ENCODE measurements at regions not wholly inside any gene's neighbourhood (a gene's known extent, or its start where the extent isn't known, plus 50 kb on each side); places are given as distances from the start of the nearest gene placed in this dataset.

- TF ChIP-seq RBBP5 (conservative IDR thresholded peaks at IDR 0.05), result no peak
- TF ChIP-seq IKZF1 (conservative IDR thresholded peaks at IDR 0.05), result no peak
- no peak for TF ChIP-seq POU2F2 (IDR thresholded peaks at IDR 0.05; ENCODE audit: borderline replicate concordance, low read depth, low read length)
- no peak for TF ChIP-seq HDGF (IDR thresholded peaks at IDR 0.05)
- no peak for TF ChIP-seq ZNF217 (IDR thresholded peaks at IDR 0.05)
Measured at GRCh38 chr7:113548137-113548536, 370.7 kb downstream of the PPP1R3A start (continued).

DNA sequence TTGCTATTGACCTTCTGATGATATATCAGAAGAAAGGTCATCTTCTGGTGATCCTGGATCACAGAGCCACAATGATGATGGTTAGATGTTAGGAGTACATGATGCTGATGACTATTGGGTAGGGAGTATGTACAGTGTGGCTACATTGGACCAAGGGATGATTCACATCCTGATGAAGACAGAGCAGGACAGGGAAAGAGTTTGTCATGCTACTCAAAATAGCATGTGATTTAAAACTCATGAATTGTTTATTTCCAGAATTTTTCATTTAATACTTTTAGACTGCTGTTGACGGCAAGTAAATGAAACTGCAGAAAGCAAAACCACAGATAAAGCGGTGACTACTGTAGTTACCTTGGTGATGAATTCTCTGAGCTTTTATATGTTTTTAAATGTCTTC, 397.3 kb downstream of the PPP1R3A start:
- in situ Hi-C loops (cut with MboI) (no loop called here), intact Hi-C loops (cut with micrococcal nuclease; ENCODE audit: unreplicated experiment) (no loop called here)
- no peaks in the 10 kb centered on the region for H3K27me3 ChIP-seq (replicated peaks in 1 of 2; ENCODE audit: control insufficient read depth in 2 of 2, insufficient read depth in 2 of 2, low read length in 1 of 2)
- FAIRE-seq (no peak), DNase-seq (ENCODE audit: low read depth, low spot score) (no peak), ATAC-seq (no peak)
- no peak overlapping the region for H3K27ac ChIP-seq (ENCODE audit: control insufficient read depth, insufficient read depth)
- H3K79me2 ChIP-seq (ENCODE audit: control insufficient read depth, insufficient read depth, low read length), result no peaks in the 10 kb centered on the region
- H3K4me2 ChIP-seq (ENCODE audit: control insufficient read depth, insufficient read depth), result no peak overlapping the region
- WGBS (ENCODE audit: insufficient coverage, insufficient replicate concordance, low lambda C conversion rate, missing lambda C conversion rate), result 91% methylated on average over 2 of the region's 2 CpGs
- H3K9me3 ChIP-seq (replicated peaks; ENCODE audit: control insufficient read depth, insufficient read depth, low read length), result no peaks in the 10 kb centered on the region
- ChIA-PET CTCF (no interaction called here), POLR2A (no interaction called here), SMC1A (ENCODE audit: uncharacterized antibody, unreplicated experiment) (no interaction called here), RAD21 (ENCODE audit: unreplicated experiment) (no interaction called here)
- no peak overlapping the region for H3K9ac ChIP-seq (ENCODE audit: control insufficient read depth, insufficient read depth, low read length)
- H4K20me1 ChIP-seq (ENCODE audit: control insufficient read depth, insufficient read depth), result no peaks in the 10 kb centered on the region
- no peaks in the 10 kb centered on the region for H3K4me1 ChIP-seq (ENCODE audit: control insufficient read depth, insufficient read depth, low read length)
- no TSS peak for BruUV-seq (replicated peaks)
- no peak overlapping the region for H2AFZ ChIP-seq (ENCODE audit: control insufficient read depth, low read depth, low read length)
- no peak overlapping the region for H3K4me3 ChIP-seq
- no peaks in the 10 kb centered on the region for H3K36me3 ChIP-seq (ENCODE audit: control insufficient read depth in 2 of 2, insufficient read depth in 2 of 2, low read length in 1 of 2)
- TF ChIP-seq LARP7 (IDR thresholded peaks at IDR 0.05) (no peak), HSF1 (IDR thresholded peaks at IDR 0.05; ENCODE audit: low read depth, low read length) (no peak), NFXL1 (IDR thresholded peaks at IDR 0.05; ENCODE audit: borderline replicate concordance) (no peak), NFYB (IDR thresholded peaks at IDR 0.05; ENCODE audit: insufficient read depth, low read depth, low read length) (no peak), IKZF2 (IDR thresholded peaks at IDR 0.05) (no peak), CBFB (IDR thresholded peaks at IDR 0.05; ENCODE audit: low read depth) (no peak), RELA (IDR thresholded peaks at IDR 0.05; ENCODE audit: borderline replicate concordance, partially characterized antibody) (no peak), POLR2AphosphoS5 (IDR thresholded peaks at IDR 0.05; ENCODE audit: low read length) (no peak), POU2F2 (IDR thresholded peaks at IDR 0.05; ENCODE audit: borderline replicate concordance, low read depth, low read length) (no peak), PML (IDR thresholded peaks at IDR 0.05; ENCODE audit: low read length) (no peak)
- TF ChIP-seq, protein P1, sequence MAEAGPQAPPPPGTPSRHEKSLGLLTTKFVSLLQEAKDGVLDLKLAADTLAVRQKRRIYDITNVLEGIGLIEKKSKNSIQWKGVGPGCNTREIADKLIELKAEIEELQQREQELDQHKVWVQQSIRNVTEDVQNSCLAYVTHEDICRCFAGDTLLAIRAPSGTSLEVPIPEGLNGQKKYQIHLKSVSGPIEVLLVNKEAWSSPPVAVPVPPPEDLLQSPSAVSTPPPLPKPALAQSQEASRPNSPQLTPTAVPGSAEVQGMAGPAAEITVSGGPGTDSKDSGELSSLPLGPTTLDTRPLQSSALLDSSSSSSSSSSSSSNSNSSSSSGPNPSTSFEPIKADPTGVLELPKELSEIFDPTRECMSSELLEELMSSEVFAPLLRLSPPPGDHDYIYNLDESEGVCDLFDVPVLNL (IDR thresholded peaks at IDR 0.05; ENCODE audit: low read depth, low read length), result no peak
- TF ChIP-seq, protein P2, sequence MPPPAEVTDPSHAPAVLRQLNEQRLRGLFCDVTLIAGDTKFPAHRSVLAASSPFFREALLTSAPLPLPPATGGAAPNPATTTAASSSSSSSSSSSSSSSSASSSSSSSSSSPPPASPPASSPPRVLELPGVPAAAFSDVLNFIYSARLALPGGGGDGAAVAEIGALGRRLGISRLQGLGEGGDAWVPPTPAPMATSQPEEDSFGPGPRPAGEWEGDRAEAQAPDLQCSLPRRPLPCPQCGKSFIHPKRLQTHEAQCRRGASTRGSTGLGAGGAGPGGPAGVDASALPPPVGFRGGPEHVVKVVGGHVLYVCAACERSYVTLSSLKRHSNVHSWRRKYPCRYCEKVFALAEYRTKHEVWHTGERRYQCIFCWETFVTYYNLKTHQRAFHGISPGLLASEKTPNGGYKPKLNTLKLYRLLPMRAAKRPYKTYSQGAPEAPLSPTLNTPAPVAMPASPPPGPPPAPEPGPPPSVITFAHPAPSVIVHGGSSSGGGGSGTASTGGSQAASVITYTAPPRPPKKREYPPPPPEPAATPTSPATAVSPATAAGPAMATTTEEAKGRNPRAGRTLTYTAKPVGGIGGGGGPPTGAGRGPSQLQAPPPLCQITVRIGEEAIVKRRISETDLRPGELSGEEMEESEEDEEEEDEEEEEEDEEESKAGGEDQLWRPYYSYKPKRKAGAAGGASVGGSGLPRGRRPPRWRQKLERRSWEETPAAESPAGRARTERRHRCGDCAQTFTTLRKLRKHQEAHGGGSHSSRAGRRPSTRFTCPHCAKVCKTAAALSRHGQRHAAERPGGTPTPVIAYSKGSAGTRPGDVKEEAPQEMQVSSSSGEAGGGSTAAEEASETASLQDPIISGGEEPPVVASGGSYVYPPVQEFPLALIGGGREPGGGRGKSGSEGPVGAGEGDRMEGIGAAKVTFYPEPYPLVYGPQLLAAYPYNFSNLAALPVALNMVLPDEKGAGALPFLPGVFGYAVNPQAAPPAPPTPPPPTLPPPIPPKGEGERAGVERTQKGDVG (CRISPR knock-in tag; IDR thresholded peaks at IDR 0.05), result no peak
- TF ChIP-seq, protein P3, sequence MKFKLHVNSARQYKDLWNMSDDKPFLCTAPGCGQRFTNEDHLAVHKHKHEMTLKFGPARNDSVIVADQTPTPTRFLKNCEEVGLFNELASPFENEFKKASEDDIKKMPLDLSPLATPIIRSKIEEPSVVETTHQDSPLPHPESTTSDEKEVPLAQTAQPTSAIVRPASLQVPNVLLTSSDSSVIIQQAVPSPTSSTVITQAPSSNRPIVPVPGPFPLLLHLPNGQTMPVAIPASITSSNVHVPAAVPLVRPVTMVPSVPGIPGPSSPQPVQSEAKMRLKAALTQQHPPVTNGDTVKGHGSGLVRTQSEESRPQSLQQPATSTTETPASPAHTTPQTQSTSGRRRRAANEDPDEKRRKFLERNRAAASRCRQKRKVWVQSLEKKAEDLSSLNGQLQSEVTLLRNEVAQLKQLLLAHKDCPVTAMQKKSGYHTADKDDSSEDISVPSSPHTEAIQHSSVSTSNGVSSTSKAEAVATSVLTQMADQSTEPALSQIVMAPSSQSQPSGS (IDR thresholded peaks at IDR 0.05; ENCODE audit: low read length), result no peak
